Adrenal gland (tissue), 5 donors: ENCODE measurements at regions not wholly inside any gene's neighbourhood (a gene's known extent, or its start where the extent isn't known, plus 50 kb on each side); places are given as distances from the start of the nearest gene placed in this dataset.

Experiments
- CTCF ChIP-seq, 6 experiments: fragments of 450-650 bp in 4 of 6; fragments of 200-600 bp in 2 of 6; sonication (generic) in 1 of 6; IDR thresholded peaks; 1 replicate in 5 of 6; 2 replicates in 1 of 6; pipeline versions ENCODE4 v1.5.1 to v1.8.0; 2016 to 2021; ENCODE audit warnings: antibody characterized with exemption in 6 of 6, mild to moderate bottlenecking in 2 of 6, moderate library complexity in 1 of 6
- POLR2A ChIP-seq, 2 donors: fragments of 450-650 bp; IDR thresholded peaks; one replicate each; pipeline ENCODE4 v1.6.1; 2017; ENCODE audit warnings: antibody characterized with exemption in 2 of 2, mild to moderate bottlenecking in 2 of 2, moderate library complexity in 1 of 2
- donor health status: DM: no; HTN: no; CAD: no.

DNA sequence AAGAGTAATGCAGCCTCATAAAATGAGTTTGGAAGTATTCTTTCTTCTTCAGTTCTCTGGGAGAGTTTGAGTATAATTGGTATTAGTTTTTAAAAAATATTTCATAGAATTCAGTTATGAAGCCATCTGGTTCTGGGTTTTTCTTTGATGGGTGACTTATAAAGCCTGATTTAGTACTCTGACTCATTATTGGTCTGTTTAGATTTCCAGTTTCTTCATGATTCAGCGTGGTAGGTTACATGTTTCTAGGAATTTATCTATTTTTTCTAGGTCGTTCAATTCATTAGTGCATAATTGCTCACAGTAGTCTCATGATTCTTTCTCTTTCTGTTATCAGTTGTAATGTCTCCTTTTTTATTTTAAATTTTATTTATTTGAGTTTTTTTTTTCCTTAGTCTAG, 111.2 kb downstream of the CEP44 start:
- TF ChIP-seq POLR2A (IDR thresholded peaks at IDR 0.05) = no peak
- TF ChIP-seq CTCF (IDR thresholded peaks at IDR 0.05) = no peak
